GM21447 (cell line): ENCODE measurements at regions not wholly inside any gene's neighbourhood (a gene's known extent, or its start where the extent isn't known, plus 50 kb on each side); places are given as distances from the start of the nearest gene placed in this dataset.

ENCODE experiments used
- ATAC-seq: cut with Tn5 transposase; IDR thresholded peaks from one replicate; pipeline ENCODE4 v1.9.1; 2021; ENCODE audit not compliant: unreplicated experiment

DNA sequence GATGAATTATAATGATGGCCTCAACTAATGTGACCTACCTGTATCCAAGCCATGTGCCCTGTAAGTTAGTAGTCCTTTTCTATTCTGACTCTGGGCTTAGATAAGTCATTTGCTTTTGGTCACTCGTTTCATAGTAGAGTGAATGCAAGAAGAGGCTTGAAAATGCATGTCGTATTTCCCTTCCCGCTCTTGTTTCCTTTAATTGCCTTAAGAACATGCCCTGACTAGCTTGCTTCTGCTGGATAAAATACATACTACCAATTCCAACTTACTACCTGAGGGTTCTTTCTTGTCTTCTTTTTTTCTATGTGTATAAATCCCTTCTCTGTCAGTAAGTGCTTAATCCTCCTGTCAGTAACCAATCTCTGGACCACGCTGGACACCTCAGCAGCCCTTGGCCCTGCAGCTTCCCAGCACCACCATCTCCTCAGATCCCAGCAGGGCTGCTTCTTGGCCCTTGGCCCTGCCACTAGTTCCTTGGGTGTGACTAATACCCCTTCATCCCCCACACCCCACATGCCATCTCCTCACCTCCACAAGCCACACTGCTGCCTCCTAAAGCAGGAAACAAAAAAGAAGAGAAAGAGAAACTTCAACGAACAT lies 771.7 kb downstream of the IGSF11 start:
- ATAC-seq, result no peak

DNA sequence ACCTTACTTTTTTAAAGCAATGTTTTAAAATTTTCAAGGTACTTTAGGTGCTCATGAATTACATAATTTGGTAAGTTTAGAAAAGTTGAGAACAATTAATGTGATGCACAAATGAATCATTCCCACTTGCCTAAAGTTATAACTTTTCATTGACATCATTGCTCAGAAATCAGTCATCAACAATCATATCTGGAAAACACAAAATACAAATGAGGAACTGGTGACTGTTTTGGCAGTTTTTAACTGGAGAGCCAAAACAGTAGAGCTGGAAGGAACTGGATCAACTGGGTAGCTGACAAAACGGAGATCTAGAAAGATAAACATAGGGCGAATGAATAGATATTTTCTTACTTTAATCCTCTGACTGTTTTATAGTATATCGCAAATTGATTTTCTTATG lies 767.1 kb downstream of the IGSF11 start:
- no peak for ATAC-seq

DNA sequence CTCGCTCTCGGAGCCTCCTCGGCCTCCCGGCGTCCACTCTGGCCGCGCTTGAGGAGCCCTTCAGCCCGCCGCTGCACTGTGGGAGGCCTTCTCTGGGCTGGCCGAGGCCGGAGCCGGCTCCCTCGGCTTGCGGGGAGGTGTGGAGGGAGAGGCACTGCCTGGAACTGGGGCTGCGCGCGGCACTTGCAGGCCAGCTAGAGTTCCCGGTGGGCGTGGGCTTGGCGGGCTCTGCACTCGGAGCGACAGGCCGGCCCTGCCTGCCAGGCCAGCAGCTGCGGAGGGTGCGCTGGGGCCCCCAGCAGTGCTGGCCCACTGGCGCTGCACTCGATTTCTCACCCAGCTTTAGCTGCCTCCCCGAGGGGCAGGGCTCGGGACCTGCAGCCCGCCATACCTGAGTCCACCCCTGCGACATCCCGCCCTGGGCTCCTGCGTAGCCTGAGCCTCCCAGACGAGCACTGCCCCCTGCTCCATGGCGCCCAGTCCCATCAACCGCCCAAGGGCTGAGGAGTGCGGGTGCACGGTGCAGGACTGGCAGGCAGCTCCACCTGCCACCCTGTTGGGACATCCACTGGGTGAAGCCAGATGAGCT lies 765.0 kb downstream of the IGSF11 start:
- no peak for ATAC-seq

DNA sequence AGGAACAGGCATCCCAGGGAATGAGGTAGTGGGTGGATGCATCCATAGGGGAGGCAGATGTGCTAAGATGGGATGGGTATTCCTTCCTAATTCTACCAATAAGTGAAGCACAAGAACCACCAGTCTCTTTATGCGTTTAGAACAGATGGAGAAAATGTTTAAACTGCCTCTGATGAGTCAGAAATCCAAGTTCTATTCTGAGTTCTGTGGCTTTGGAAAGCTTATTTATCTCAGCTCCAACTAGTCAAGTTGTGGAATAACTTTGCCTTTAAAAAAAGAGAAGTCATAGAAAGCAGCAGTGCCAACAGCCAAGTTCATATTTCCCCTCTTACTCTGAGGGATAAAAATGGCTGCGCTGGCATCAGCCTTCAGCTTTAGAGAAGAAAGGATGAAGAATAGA lies 761.7 kb downstream of the IGSF11 start:
- no peak for ATAC-seq

- ATAC-seq, result no peak
These were observed 756.8 kb downstream of the IGSF11 start for GRCh38 chr3:118277814-118278213.

DNA sequence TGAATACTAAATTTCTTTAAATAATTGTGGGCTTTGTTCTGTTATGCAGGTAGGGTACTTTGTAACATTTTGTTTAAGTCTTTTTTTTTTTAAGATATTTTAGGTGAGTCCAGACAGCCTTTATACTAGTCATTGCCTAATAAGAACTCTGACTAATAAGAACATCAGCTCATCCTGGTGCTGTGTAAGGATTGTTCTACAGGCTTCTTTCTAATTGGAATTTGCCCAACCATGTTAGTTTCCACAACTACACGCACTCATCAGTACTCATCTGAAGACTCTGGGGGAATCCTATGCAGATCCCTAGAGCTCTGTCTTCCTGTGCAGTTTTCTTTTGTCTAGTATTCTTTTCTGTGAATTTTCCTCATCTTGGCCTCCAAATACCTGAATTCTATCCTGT lies 741.8 kb downstream of the IGSF11 start:
- ATAC-seq, result no peak

- ATAC-seq, result no peak
These were observed 736.5 kb downstream of the IGSF11 start for GRCh38 chr3:118298133-118298532.

- ATAC-seq, result no peak
These were observed 730.1 kb downstream of the IGSF11 start for GRCh38 chr3:118304557-118304956.

DNA sequence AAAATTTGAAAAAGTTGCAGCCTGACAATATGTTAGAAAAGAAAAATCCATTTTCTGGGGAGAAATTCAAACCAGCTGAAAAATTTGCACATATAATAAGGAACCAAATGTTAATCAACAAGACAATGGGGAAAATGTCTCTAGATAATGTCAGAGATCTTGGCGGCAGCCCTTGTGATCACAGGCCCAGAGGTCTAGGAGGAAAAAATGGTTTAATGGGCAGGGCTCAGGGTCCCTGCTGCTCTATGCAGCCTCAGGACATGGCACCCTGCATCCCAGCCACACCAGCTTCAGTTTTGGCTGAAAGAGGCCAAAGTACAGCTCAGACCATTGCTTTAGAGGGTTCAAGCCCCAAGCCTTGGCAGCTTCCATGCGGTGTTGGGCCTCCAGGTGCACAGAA lies 701.9 kb downstream of the IGSF11 start:
- ATAC-seq, result no peak

DNA sequence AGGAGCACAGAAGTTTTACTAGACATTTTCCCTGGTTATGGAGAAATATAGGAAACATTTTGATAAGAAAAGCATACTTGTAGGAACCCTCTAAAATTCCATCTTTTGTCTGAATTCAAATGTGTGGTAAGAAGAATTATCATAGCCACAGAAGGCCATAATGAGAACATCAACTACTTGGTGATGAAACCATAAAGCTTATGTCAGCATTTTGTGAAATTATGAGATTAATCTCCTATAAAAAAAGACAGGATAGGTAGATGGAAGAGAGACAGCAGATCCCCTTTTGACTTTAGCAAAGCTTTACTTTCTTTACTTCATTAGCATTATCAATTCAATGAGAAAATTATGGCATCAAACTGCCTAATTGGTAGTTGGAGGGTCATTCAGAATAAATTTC lies 697.0 kb downstream of the IGSF11 start:
- ATAC-seq, result no peak

DNA sequence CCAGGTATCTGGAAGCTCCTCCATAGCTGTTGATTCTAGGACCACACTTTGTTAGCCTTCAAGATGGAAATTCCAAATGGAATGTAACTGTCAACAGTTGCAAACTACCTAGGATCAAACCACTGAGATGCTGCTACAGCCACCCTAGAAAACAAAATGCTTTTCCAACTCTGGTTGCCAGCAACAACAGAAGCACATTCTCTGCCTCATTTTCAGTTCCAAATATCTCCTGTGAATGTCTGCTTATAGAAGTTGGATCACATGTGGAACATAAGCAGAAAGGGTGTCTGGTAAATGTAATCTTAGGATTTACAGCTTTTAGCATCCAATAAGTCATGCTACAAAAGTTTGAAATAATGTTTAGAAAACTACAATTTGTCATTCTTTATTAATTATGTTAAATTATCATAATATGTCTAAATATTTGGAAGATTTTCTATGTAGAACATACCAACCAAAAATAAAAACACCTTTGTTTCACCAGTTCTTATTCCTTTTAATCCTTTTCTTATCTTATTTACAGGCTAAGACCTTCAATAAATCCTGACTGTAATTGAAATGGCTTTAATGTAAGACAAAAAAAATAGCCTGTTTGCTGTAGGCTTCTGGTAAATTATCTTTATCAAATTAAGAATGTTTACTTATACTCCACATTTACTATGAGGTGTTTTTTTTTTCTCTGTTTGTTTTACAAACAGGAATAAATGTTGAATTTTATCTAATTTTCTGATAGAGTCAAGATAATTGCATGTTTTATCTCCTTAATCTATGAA lies 687.1 kb downstream of the IGSF11 start:
- no peak for ATAC-seq

- no peak for ATAC-seq
These were observed 686.5 kb downstream of the IGSF11 start for GRCh38 chr3:118348169-118348557.

GRCh38 chr3:118354556-118354955 lies 680.1 kb downstream of the IGSF11 start:
- ATAC-seq, result no peak

DNA sequence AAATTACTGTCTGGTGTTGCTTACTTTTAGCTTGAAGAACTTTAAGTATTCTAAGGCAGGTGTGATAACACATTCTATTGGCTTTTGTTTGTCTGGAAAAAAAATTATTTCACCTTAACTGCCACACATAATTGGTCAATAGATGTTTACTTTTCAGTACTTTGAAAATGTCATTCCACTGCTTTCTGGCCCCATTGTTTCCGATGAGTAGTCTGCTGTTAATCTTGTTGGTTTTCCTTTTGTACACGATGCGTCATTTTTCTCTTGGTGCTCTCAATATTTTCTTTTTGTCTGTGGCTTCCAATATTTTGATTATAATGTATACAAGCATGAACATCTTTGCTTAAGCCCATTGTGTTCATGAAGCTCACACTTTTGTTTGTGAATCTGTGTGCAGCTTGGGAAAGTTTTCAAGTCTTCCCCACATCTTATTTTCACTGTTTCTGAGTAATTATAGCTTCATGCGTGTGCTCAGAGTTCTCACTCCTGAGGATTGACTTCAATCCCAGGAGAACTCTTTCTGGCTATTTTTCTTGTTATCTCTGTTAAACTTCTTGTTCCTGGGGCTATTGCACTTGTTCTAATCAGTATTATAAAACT lies 664.7 kb downstream of the IGSF11 start:
- ATAC-seq, result no peak

DNA sequence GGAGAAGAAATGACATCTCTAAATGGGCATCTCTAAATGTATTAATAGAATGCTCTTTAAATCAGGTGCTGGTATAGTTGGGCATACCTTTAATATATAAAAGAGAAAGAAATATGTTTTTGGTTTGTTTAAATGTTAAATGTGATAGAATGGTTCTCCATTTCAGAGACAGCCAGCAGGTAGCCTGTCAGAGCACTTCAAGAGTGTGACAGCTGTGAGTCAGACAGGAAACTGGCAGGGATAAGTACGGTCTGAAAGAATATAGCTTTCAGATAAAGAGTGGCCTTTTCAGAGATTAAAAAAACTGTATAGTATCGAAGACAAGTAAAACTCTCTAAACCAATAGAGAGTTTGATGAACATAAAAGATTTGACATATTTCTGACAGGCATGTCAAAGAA lies 654.1 kb downstream of the IGSF11 start:
- no peak for ATAC-seq

GRCh38 chr3:118396491-118396890 lies 638.2 kb downstream of the IGSF11 start:
- ATAC-seq, result no peak

- ATAC-seq, result no peak
These were observed 634.6 kb downstream of the IGSF11 start for GRCh38 chr3:118400086-118400485.

- ATAC-seq, result no peak
These were observed 633.8 kb downstream of the IGSF11 start for GRCh38 chr3:118400886-118401285.

GRCh38 chr3:118401887-118402286 lies 632.8 kb downstream of the IGSF11 start:
- ATAC-seq, result no peak

DNA sequence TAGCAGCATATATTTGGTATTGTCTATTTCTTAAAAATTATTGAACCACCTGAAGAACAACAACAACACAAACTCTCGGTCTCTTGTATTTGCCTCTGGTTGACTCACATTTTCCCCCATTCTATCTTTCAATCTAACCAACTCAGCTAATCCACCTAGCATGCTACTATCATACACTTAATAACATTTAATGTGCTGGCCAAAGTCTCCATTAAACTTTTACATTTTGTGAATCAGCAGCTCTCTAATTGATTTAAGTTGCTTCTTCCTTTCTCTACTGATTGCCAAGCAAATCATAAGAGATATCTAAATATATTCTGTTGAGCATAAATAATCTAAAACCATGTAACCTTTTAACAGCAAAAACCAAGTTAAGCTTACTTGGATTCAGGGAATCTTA lies 631.7 kb downstream of the IGSF11 start:
- no peak for ATAC-seq

- ATAC-seq, result no peak
These were observed 628.1 kb downstream of the IGSF11 start for GRCh38 chr3:118406562-118406961.

DNA sequence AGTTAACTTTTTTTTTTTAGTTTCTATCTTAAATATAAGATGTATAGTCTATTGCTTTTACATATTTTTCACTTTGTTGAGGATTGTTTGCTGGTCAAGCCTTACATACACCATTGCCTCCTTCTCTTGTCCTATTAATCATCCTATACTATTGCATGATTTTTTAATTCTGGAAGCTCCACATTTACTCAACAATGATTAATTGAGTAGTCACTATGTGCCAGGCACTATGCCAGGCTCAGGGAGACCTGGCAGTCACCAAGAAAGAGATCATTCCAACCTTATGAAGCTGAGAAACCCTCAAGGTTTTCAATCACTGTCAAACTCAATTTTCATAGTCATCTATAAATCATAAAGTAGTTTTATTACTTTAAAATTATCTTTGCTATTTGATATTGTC lies 626.2 kb downstream of the IGSF11 start:
- ATAC-seq, result no peak
